K562 (cell line): ENCODE measurements at regions not wholly inside any gene's neighbourhood (a gene's known extent, or its start where the extent isn't known, plus 50 kb on each side); places are given as distances from the start of the nearest gene placed in this dataset.

Experiments used
- ATAC-seq: fragments of 200-7000 bp; cut with Tn5 transposase; 3 replicates; pipeline ENCODE4 v1.9.1; 2020; ENCODE audit warnings: moderate library complexity
- BruUV-seq: library from RNA; stranded (reverse); fragments of 400-500 nt; replicated peaks from 2 replicates; lab custom pipeline; 2021; lab: Mats Ljungman, UMichigan
- CTCF ChIA-PET: fragments of 300-600 bp; formaldehyde crosslinking; extraction: SDS; loops from one replicate; lab custom pipeline; 2021; ENCODE audit warnings: low intra/inter-chr PET ratio; lab: Yijun Ruan, JAX
- POLR2A ChIA-PET: fragments of 300-600, 350-650 bp; sonication (Branson Sonifier 250); formaldehyde crosslinking; extraction: SDS; loops from one replicate; lab custom pipeline; 2021; ENCODE audit warnings: antibody characterized with exemption, inconsistent platforms; lab: Yijun Ruan, JAX
- DNase-seq, 4 experiments: peaks; one replicate each; pipeline versions ENCODE4 v3.0.0 to v3.0.0-alpha.2; 2011 to 2018; ENCODE audit warnings: low spot score in 3 of 4, mixed read lengths in 3 of 4; ENCODE audit errors: extremely low read depth in 1 of 4
- FAIRE-seq: peaks from 2 replicates; lab custom pipeline; 2011; peaks lifted over from hg19 to GRCh38; lab: Jason Lieb, UNC
- H2AFZ ChIP-seq: 2 replicates; pipeline ENCODE4 v1.6.0; 2011; ENCODE audit warnings: low read depth, low read length, control low read depth, inconsistent platforms
- H3K27ac ChIP-seq: fragments of 200-600 bp; 3 replicates; pipeline ENCODE4 v1.8.0; 2011; ENCODE audit warnings: low read depth, mild to moderate bottlenecking, control low read depth, inconsistent platforms, low read length, moderate library complexity, mixed read lengths; ENCODE audit errors: extremely low read depth
- H3K27me3 ChIP-seq, 2 experiments: fragments of 300-600 bp in 1 of 2; 2 replicates in 1 of 2; 3 replicates in 1 of 2; pipeline versions ENCODE4 v1.6.0 to v1.8.0; 2011; ENCODE audit warnings: inconsistent platforms in 2 of 2, low read length in 2 of 2, mild to moderate bottlenecking in 1 of 2, mixed read lengths in 1 of 2, moderate library complexity in 1 of 2; ENCODE audit not compliant: control insufficient read depth in 2 of 2, insufficient read depth in 2 of 2
- H3K36me3 ChIP-seq: fragments of 300-600 bp; 3 replicates; pipeline ENCODE4 v1.8.0; 2011; ENCODE audit warnings: mild to moderate bottlenecking, low read length, inconsistent platforms; ENCODE audit not compliant: control insufficient read depth, insufficient read depth
- H3K4me1 ChIP-seq, 2 experiments: fragments of 200-600 bp in 1 of 2; replicated peaks in 1 of 2; 2 replicates in 1 of 2; 3 replicates in 1 of 2; pipeline versions ENCODE4 v1.5.1 to v1.8.0; 2011; ENCODE audit warnings: inconsistent platforms in 2 of 2, low read length in 2 of 2, mild to moderate bottlenecking in 1 of 2, mixed read lengths in 1 of 2, moderate library complexity in 1 of 2; ENCODE audit not compliant: control insufficient read depth in 2 of 2, insufficient read depth in 2 of 2
- H3K4me2 ChIP-seq: 2 replicates; pipeline ENCODE4 v1.6.1; 2011; ENCODE audit warnings: low read length, control low read depth, inconsistent platforms, mixed read lengths; ENCODE audit not compliant: insufficient read depth
- H3K4me3 ChIP-seq: fragments of 200-600 bp; sonication (generic), shearing (Covaris generic); 2 replicates; pipeline ENCODE4 v1.5.1; 2016; ENCODE audit warnings: control low read depth, inconsistent platforms
- H3K79me2 ChIP-seq: fragments of 200-600 bp; 3 replicates; pipeline ENCODE4 v1.8.0; 2011; ENCODE audit warnings: low read length, inconsistent platforms; ENCODE audit not compliant: control insufficient read depth, insufficient read depth
- H3K9ac ChIP-seq, 2 experiments: 2 replicates each; pipeline versions ENCODE4 v1.6.0 to v1.6.1; 2011; ENCODE audit warnings: low read depth in 2 of 2, low read length in 2 of 2, control low read depth in 1 of 2, inconsistent platforms in 1 of 2, mild to moderate bottlenecking in 1 of 2, mixed read lengths in 1 of 2; ENCODE audit not compliant: insufficient read depth in 1 of 2
- H3K9me1 ChIP-seq: one replicate; pipeline ENCODE4 v1.6.0; 2011; ENCODE audit warnings: inconsistent platforms, mild to moderate bottlenecking, low read length, moderate library complexity; ENCODE audit not compliant: control insufficient read depth, insufficient read depth
- H3K9me3 ChIP-seq: replicated peaks from 2 replicates; pipeline ENCODE4 v1.5.1; 2011; ENCODE audit warnings: low read depth, low read length, inconsistent platforms; ENCODE audit not compliant: control insufficient read depth, insufficient read depth
- H4K20me1 ChIP-seq: replicated peaks from 2 replicates; pipeline ENCODE4 v1.6.1; 2011; ENCODE audit warnings: low read length, inconsistent platforms, mixed read lengths; ENCODE audit not compliant: control insufficient read depth, insufficient read depth
- ID3 ChIP-seq, 2 experiments: fragments of 250-450 bp in 1 of 2; fragments of 450-650 bp in 1 of 2; sonication (Bioruptor Pico) in 1 of 2; IDR thresholded peaks; 2 replicates each; pipeline versions ENCODE4 v1.6.1 to v1.8.0; 2016 to 2021; ENCODE audit warnings: mild to moderate bottlenecking in 2 of 2, moderate library complexity in 2 of 2, missing compliant biosample characterization in 1 of 2, missing genetic modification characterization in 1 of 2
- KLF6 ChIP-seq: fragments of 250-450 bp; sonication (Bioruptor Pico); IDR thresholded peaks from 2 replicates; pipeline ENCODE4 v1.4.0; 2020; ENCODE audit warnings: mild to moderate bottlenecking, moderate library complexity, borderline replicate concordance
- POLR2AphosphoS5 ChIP-seq: IDR thresholded peaks from 2 replicates; pipeline ENCODE4 v1.6.1; 2011; ENCODE audit warnings: mild to moderate bottlenecking, low read depth, low read length, moderate library complexity; ENCODE audit not compliant: control insufficient read depth, insufficient read depth
- TAF1 ChIP-seq: IDR thresholded peaks from 2 replicates; pipeline ENCODE4 v1.6.1; 2011; ENCODE audit warnings: mild to moderate bottlenecking, low read length, moderate library complexity; ENCODE audit not compliant: insufficient read depth, control insufficient read depth, severe bottlenecking; ENCODE audit errors: extremely low read depth
- ZC3H11A ChIP-seq: IDR thresholded peaks from 2 replicates; pipeline ENCODE4 v1.6.1; 2012; ENCODE audit warnings: low read depth, low read length, improper control_type of control experiment
- ZNF324 ChIP-seq: fragments of 250-450 bp; sonication (Bioruptor Pico); IDR thresholded peaks from 2 replicates; pipeline ENCODE4 v1.4.0; 2020; ENCODE audit warnings: mild to moderate bottlenecking
- ZNF407 ChIP-seq: fragments of 450-650 bp; IDR thresholded peaks from 2 replicates; pipeline ENCODE4 v1.6.1; 2016; ENCODE audit warnings: low read depth
- WGBS: fragments of 100-300 bp; shearing (Covaris generic); methylation state at CpG from one replicate; pipeline ENCODE4 v1.1.6; 2016; ENCODE audit warnings: low coverage, mixed read lengths; ENCODE audit not compliant: insufficient coverage; ENCODE audit errors: missing lambda C conversion rate; 5-methylcytosine and 5-hydroxymethylcytosine counted together
- in situ Hi-C: fragments of 300-500 bp; cut with MboI; formaldehyde crosslinking; loops from 4 replicates; pipeline ENCODE4 v1.15.0; 2018; ENCODE audit warnings: inconsistent platforms, mixed read lengths
- intact Hi-C: fragments of 100-400 bp; cut with micrococcal nuclease; formaldehyde crosslinking; loops from 2 replicates; pipeline ENCODE4 v1.14.2; 2022

- peaks cover 0 to 19% of the 10 kb centered on the region in 2 experiments; a peak in 3 of 5 replicates for H3K4me1 ChIP-seq
- H3K9ac ChIP-seq = no peak overlapping the region
- ATAC-seq (peak; percentile 60), DNase-seq (no peak), FAIRE-seq (no peak)
- H3K9me1 ChIP-seq = peaks cover 4% of the 10 kb centered on the region
- H3K79me2 ChIP-seq = no peaks in the 10 kb centered on the region
- peaks cover 38 to 56% of the 10 kb centered on the region in 2 experiments; a peak in 4 of 5 replicates for H3K27me3 ChIP-seq
- no peak overlapping the region for H3K4me2 ChIP-seq
- intact Hi-C loops = no loop called here
- H2AFZ ChIP-seq = no peak overlapping the region
- no peak overlapping the region for H3K27ac ChIP-seq
- TF ChIP-seq ZNF324 (CRISPR knock-in tag) = no peak
- TF ChIP-seq ZC3H11A = no peak
- TF ChIP-seq POLR2AphosphoS5 = no peak
- TF ChIP-seq ID3 (CRISPR knock-in tag; IDR thresholded peaks at IDR 0.05) = no peak
- TF ChIP-seq ID3 (tag; IDR thresholded peaks at IDR 0.05) = no peak
- TF ChIP-seq KLF6 (CRISPR knock-in tag) = no peak
- no peak for TF ChIP-seq TAF1
- no peak for TF ChIP-seq ZNF407
- BruUV-seq = no TSS peak
- no peaks in the 10 kb centered on the region for H3K9me3 ChIP-seq
- no peaks in the 10 kb centered on the region; the same call in 1 of the 2 replicates for H4K20me1 ChIP-seq
- H3K36me3 ChIP-seq = no peaks in the 10 kb centered on the region
- no peak overlapping the region for H3K4me3 ChIP-seq
- CTCF ChIA-PET = interaction anchor here (0.7 kb wide), 1 partner anchor 15 kb away, joined by 4 read pairs; no protein-coding TSS in a partner anchor
- in situ Hi-C loops = no loop called here
- 7% methylated on average over 39 of the region's 39 CpGs for WGBS
- POLR2A ChIA-PET = no interaction called here
Observed at GRCh38 chr5:73232266-73233041, 59.5 kb downstream of the TMEM174 start.
